Glomerular endothelial cell (primary cell): ENCODE measurements at regions not wholly inside any gene's neighbourhood (a gene's known extent, or its start where the extent isn't known, plus 50 kb on each side); places are given as distances from the start of the nearest gene placed in this dataset.

ENCODE experiments used
- DNase-seq: peaks from one replicate; pipeline ENCODE4 v3.0.0-alpha.2; 2011; ENCODE audit warnings: low read depth, low spot score; ENCODE audit errors: extremely low read depth

DNA sequence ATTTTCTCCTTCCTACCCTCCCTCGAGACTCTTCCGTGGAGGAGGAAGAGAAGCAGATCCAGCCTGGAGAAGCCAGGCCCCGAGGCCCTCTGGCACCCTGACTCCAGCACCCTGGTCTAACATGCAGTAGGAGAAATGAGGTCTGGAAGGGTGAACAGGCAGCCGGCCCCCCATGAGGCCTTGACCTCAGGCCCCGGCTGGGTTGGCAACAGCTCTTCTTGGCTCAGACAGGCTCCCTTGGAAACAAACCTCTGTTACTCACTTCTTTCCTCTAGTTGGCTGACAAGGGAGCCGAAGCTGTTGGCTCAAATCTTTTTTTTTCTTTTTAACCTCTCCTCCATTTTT, 73.4 kb downstream of the CPN2 start:
- no peak for DNase-seq

DNA sequence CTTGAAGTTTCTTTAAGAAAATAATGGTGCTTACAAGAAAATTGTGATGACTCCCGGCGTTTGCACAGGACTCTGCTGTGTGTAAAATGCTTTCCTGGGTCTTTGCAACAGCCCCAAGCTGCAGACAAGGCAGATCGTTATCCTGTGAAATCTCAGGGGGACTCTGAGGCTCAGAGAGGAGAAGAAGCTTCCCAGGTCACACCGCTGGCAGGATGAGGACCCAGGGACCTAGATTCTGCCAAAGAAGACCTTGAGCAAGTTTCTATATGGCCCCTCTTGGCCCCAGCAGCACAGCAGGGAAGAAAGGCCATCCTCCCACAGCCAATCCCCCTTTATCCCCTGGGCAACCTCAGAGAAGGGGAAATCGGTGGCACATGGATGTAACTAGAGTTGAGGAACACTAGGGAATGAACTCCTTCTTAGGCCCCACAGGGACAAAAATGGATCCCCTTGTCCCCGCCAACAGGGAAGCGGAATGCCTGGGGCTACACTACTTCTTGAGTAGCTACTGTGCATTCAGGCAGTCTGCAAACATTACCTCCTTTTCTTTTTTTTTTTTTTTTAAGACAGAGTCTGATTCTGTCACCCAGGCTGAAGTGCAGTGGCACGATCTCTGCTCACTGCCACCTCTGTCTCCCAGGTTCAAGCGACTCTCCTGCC, 72.8 kb downstream of the CPN2 start:
- DNase-seq = no peak

GRCh38 chr3:194279101-194279500, 72.0 kb downstream of the CPN2 start:
- DNase-seq = no peak

DNA sequence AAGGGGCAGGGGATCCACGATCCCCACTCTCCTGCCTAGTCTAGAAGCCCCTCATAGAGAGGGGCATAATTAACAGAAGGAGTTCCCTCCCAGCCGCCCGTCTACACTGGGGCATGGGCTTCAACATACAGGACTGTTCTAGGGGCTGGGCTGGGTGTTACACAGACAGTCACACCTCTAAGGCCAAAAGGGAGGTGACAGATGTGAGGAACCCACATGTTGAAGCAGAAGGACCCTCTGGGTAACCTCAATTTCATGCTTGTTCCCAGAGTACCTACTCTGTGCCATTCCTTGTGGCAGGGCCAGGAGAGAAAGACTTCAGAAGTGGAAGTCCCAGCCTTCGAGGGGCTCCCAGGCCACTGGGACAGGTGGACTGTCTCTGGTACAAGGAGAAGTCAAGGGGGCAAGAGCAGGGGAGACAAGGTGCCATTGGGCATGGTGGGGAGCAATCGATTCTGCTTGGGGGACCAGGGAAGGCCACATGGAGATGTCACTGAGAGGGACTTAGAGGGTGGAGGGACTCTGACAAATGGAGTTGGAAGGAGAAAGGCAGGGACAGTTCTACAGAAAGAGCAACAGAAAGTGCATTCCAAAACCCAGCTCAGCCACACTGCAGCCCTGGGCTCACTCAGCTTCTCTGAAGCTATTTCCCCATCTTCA, 71.3 kb downstream of the CPN2 start:
- no peak for DNase-seq

DNA sequence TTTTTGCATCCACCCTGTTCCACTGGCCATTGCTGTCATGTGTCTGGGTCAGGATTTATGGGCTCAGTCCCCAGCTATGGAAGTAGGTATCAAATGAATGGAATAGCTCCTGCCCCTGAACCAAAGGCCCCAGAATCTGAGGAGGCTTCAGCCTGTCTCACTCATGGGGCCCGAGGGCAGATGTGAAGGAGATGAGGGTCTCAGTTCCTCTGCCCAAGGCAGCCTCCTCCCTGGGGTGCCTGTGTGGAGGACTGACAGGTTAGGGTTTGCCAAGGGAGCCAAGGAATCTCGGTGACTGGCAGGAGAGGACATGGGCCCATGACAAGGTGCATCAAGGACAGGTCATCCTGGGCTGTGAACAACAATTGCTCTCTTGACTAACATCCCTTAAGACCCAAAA, 70.4 kb downstream of the CPN2 start:
- no peak for DNase-seq

- DNase-seq = no peak
Measured at GRCh38 chr3:194281306-194281705, 69.8 kb downstream of the CPN2 start.

DNA sequence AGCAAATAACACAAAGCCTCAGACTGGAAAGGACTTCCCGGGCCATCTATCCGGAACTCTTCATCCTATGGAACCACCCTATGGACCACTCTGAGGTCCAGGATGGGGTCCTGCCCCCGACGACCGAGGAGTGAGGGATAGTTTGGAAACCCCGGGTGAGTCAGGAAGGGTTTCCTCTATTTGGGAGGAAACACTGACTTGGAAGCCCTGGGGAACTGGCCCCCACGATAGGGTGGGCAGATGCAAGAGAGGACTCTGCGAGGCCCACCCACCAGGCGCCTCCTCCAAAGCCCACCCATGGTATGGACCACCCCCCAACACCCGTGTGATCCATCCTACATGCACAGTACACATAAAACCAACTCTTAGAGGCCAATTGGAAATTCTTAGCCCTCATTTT, 69.4 kb downstream of the CPN2 start:
- DNase-seq = no peak

DNA sequence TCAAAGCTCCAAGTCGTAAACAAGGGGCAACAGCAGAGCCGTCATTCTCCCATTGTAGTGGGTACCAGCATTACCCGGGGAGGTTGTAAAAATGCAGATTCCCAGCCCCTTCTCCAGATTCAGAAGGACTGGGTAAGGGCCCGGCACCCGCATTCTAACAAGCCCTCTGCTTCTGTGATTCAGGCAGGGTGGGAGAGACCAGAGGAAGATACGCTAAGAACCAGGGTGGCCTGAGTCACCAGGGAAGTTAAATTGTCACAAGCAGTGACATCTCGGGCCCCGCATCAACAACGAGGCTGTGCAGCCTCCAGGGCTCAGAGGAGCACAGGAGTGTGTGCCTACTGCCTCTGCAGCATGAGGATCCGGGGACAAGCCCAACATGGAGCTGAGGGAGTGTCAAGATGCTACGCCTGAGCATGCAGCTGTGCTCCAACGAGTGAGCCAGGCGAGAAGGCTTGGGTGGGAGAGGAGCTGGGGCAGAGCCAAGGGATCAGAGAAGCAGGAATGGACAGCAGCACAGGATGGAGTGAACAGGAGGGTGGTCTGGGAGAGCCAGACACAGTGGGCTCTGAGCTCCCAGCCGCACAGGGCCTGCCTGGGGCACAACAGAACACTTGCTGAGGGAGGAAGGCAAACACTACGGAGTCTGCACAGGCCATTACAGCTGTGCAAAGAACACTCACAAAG, 68.5 kb downstream of the CPN2 start:
- DNase-seq = no peak

- DNase-seq = no peak
Measured at GRCh38 chr3:194283221-194284006, 67.7 kb downstream of the CPN2 start.

GRCh38 chr3:194284351-194284750, 66.8 kb downstream of the CPN2 start:
- DNase-seq = no peak

DNA sequence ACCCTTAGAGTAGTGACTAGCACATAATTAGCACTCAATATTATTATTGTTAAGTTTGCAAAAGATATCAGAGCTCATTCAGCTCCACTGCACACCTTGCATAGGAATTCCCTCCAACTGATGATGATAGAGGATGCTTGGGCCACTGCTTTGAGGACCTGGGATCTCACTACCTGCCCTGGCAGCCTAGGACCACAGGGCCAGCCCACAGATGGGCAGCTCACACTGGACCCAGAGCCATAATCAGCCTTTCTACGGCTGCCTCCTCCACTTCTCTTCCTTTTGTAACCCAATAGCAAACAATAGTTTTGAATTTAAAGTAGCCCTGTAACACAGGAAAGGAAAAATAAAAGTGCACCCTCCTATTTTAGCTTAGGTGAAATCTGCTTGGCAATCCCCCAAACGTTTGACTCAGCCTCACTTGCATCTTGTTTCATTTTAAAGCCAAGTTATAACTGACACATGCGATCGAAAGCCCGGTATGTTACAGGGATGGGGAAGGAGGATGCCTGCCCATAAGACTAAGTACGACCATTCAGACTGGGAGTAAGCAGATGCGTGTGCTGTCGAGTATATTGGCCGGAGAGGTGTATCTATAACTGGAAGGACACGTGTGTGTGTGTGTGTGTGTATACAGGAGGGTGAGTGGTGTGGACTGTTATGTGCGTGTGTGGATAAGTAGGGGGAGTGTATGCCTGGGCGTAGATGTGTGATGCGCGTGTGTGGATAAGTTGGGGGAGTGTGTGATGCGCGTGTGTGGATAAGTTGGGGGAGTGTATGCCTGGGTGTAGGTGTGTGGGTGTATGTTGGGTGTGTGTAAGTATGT, 65.9 kb downstream of the CPN2 start:
- no peak for DNase-seq

DNA sequence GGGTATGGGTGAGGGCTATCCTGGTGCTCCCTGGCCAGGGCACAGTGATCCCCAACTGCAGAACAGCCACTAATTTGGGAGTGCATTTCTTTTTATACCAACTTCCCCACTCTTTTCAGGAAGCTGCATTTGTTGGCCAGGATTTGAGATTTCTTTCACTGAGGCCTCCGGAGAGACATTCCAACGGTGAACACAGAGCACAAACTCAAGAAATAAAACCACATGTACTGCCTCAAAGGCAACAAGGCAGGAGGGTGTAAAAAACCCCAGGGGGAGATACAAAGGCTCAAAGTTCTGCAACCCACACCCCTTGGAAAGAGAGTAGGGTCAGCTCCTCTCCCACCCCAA, 65.3 kb downstream of the CPN2 start:
- no peak for DNase-seq

- DNase-seq = no peak
Measured at GRCh38 chr3:194286375-194287146, 64.6 kb downstream of the CPN2 start.

DNA sequence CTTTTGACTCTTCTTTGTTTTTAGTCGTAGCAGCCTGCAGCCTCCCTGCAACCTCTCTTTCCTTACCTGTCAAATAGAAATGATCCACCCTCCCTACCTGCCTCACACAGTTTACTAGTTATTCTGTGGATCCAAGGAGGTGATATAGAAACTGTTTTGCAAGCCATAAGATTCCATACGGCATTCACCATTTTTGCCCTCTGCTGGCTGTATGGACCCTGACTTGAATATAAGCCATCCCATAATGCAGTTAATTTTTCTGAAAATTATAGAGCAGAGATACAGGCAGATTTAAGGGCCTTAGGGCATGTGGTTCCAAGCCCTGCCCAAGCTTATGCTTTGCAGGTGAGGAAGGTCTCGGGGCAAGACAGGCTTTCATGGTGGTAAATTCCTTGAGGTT, 63.8 kb downstream of the CPN2 start:
- no peak for DNase-seq

DNA sequence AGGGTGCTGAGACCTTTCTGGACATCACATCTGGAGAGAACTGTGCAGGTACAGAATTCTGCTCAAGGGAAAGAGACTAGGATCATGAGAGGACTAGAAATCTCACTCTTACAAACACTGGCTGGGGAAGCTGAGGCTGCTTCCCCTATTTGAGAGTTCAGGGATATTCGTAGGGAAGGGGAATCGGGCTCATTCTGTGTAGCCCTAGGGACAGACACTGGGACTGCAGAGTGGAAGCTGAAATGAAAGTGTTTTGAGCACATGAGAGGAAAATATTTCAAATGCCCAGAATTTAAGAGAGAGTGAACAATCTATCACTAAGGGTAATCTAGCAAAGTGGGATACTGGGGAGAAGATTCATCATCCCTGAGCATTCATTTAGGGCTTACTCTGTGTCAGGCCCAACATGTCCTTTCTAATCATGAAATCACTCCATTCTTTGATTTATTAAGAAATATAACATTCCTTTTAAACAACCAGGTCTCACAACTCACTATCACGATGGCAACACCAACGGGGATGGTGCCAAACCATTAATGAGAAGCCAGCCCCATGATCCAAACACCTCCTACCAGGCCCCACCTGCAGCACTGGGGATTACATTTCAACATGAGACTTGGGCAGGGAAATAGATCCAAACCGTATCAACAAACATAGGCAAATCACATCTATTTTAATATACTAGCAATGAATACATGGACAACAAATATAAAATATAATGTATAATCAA, 63.0 kb downstream of the CPN2 start:
- DNase-seq = no peak
